Cardiac muscle cell (in vitro differentiated cells and primary cell): ENCODE measurements at regions not wholly inside any gene's neighbourhood (a gene's known extent, or its start where the extent isn't known, plus 50 kb on each side); places are given as distances from the start of the nearest gene placed in this dataset.

ENCODE experiments used
- DNase-seq, 2 donors: peaks; one replicate each; pipeline versions ENCODE4 v3.0.0 to v3.0.0-alpha.2; 2010 to 2017; ENCODE audit warnings: low read depth in 1 of 2, low spot score in 1 of 2
- H3K27ac ChIP-seq: fragments of 200-600 bp; sonication (generic); 2 replicates; pipeline ENCODE4 v1.5.1; 2016
- H3K27me3 ChIP-seq: fragments of 200-600 bp; sonication (generic); 2 replicates; pipeline ENCODE4 v1.6.0; 2016; ENCODE audit warnings: control low read depth
- H3K36me3 ChIP-seq: fragments of 200-600 bp; sonication (generic); 2 replicates; pipeline ENCODE4 v1.5.1; 2016; ENCODE audit warnings: control low read depth
- H3K4me1 ChIP-seq: fragments of 200-600 bp; sonication (generic); 2 replicates; pipeline ENCODE4 v1.8.1; 2017; ENCODE audit warnings: low read depth, mild to moderate bottlenecking, mixed run types
- H3K4me3 ChIP-seq: fragments of 200-600 bp; sonication (generic); 2 replicates; pipeline ENCODE4 v1.5.1; 2016; ENCODE audit warnings: mild to moderate bottlenecking
- H3K9me3 ChIP-seq: fragments of 200-600 bp; sonication (generic); 2 replicates; pipeline ENCODE4 v1.5.1; 2017; ENCODE audit warnings: low read depth, mild to moderate bottlenecking, control low read depth
- CTCF ChIP-seq: IDR thresholded peaks from 2 replicates; pipeline ENCODE4 v1.5.1; 2012; ENCODE audit warnings: low read depth, mild to moderate bottlenecking, low read length

DNA sequence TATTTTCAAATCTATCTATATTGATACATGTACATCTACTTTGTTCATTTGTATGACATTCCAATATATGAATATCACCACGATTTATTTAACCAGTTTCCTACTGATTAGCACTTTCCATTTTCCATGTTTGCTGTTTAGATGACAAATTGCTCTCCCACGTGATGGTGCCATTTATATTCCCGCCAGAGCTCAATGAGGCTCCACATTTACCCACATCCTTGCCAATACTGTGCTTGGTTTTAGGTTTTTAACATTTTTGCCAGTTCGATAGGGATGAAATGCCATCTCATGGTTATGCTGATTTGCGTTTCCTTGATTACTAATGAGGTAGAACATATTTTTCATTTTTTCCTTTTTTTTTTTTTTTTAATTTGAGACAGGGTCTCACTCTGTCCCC, 86.7 kb upstream of the TRIM2 start:
- Histone ChIP-seq H3K4me1 (peaks cover 16% of the 10 kb centered on the region), H3K27ac (no peak overlapping the region), H3K36me3 (no peaks in the 10 kb centered on the region), H3K4me3 (no peak overlapping the region), H3K27me3 (no peaks in the 10 kb centered on the region), H3K9me3 (no peaks in the 10 kb centered on the region)
- no peak for DNase-seq
- TF ChIP-seq CTCF: no peak

- H3K27me3 ChIP-seq: no peaks in the 10 kb centered on the region
- peaks cover 19% of the 10 kb centered on the region for H3K4me1 ChIP-seq
- TF ChIP-seq CTCF: no peak
- peak overlapping the region; percentile 19 for H3K27ac ChIP-seq
- H3K4me3 ChIP-seq: no peak overlapping the region
- no peak for DNase-seq
- no peaks in the 10 kb centered on the region for H3K36me3 ChIP-seq
- H3K9me3 ChIP-seq: no peaks in the 10 kb centered on the region
Measured at GRCh38 chr4:153119626-153120025, 84.6 kb upstream of the TRIM2 start.

GRCh38 chr4:153120235-153120634, 84.0 kb upstream of the TRIM2 start:
- peaks cover 19% of the 10 kb centered on the region for H3K4me1 ChIP-seq
- H3K27me3 ChIP-seq: no peaks in the 10 kb centered on the region
- DNase-seq: no peak
- no peak overlapping the region for H3K27ac ChIP-seq
- no peak overlapping the region for H3K4me3 ChIP-seq
- H3K36me3 ChIP-seq: no peaks in the 10 kb centered on the region
- TF ChIP-seq CTCF: no peak
- H3K9me3 ChIP-seq: no peaks in the 10 kb centered on the region

- no peak for DNase-seq
- Histone ChIP-seq H3K4me3 (no peak overlapping the region), H3K9me3 (no peaks in the 10 kb centered on the region), H3K36me3 (no peaks in the 10 kb centered on the region), H3K27me3 (no peaks in the 10 kb centered on the region), H3K27ac (no peak overlapping the region), H3K4me1 (peaks cover 14% of the 10 kb centered on the region)
- no peak for TF ChIP-seq CTCF
Measured at GRCh38 chr4:153122855-153123254, 81.4 kb upstream of the TRIM2 start.

DNA sequence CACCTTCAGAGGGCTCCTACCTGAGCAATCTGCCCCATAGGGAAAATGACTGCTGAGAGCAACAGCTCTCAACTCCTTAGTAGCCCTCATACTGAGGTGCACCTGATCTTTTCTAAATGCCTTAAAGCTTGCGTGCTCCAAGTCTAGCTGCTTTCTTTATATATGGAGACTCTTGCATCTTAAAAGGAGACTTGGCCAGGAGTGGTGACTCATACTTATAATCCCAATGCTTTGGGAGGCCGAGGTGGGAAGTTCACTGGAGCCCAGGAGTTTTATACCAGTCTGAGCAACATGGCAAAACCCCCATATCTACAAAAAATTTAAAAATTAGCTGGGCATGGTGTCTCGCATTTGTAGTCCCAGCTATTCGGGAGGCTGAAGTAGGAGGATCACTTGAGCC, 78.1 kb upstream of the TRIM2 start:
- Histone ChIP-seq H3K9me3 (no peaks in the 10 kb centered on the region), H3K27ac (no peak overlapping the region), H3K27me3 (no peaks in the 10 kb centered on the region), H3K36me3 (no peaks in the 10 kb centered on the region), H3K4me3 (no peak overlapping the region), H3K4me1 (peaks cover 3% of the 10 kb centered on the region)
- TF ChIP-seq CTCF: no peak
- DNase-seq: no peak
